Activated CD8-positive, alpha-beta memory T cell treated with anti-CD3 and anti-CD28 coated beads, Interleukin-2, amount 50 U/mL, for 48 hours (primary cell): ENCODE measurements at regions not wholly inside any gene's neighbourhood (a gene's known extent, or its start where the extent isn't known, plus 50 kb on each side); places are given as distances from the start of the nearest gene placed in this dataset.
"Not testable (repeated sequence)": the region's sequence is repeated elsewhere in the genome, so short reads cannot be mapped to it uniquely, and the experiment has no call there.

Source experiments
- DNase-seq: peaks from one replicate; pipeline ENCODE4 v3.0.0-alpha.2; 2020

GRCh38 chr5:116785106-116785505 lies 210.5 kb upstream of the SEMA6A start:
- DNase-seq, result no peak

- DNase-seq, result no peak
These were observed 205.2 kb upstream of the SEMA6A start for GRCh38 chr5:116779846-116780245.

DNA sequence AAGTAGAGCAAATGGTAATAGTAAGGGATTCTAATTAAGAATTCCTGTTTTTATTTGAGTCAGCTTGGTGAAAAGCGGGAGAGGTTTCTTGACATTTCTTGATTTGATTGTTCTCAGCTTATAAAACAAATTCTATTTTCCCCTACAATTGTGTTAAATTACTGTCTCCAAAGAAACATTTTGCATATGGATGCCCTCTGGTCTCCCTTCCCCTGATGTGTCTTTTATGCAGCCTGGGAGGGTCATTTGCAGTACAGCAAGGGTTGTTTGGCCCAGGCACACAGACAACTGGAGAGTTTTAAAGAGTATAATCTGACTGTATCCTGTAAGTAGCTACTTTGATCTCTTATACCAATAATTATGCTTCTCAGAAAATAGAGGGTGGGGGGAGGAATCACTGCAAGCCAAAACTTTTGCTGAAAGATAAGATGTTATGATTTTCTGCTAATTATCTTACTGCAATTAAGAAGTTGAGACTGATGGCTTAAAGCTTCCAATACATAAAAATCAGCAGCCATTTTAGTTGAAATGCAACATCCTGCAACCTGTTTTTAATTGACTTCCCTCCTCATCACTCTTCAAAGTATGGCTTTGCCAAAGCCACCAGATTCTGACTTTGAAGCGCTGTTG lies 204.1 kb upstream of the SEMA6A start:
- no peak for DNase-seq

DNA sequence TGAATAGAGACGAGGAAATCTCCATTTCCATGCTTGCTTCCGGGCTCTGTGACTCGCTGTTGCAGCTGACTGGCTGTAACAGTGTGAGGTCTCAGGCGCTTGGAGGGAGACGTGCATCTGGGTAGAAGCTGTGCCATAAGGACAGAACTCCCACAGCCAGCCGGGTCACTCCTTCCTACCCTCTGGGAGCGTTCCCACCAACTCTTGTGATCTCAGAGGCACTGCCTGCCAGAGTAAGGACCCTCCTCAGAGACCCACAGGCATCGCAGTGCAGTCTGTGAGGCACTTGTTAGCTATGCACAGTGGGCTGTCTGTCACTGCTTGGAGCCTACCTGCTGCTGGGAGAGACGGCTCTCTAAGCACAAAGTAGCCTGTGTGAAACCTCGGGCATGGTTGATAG lies 203.4 kb upstream of the SEMA6A start:
- DNase-seq, result no peak

- no peak for DNase-seq
These were observed 199.3 kb upstream of the SEMA6A start for GRCh38 chr5:116773926-116774325.

GRCh38 chr5:116772806-116773205 lies 198.2 kb upstream of the SEMA6A start:
- no peak for DNase-seq

- DNase-seq, result no peak
These were observed 197.5 kb upstream of the SEMA6A start for GRCh38 chr5:116772152-116772501.

DNA sequence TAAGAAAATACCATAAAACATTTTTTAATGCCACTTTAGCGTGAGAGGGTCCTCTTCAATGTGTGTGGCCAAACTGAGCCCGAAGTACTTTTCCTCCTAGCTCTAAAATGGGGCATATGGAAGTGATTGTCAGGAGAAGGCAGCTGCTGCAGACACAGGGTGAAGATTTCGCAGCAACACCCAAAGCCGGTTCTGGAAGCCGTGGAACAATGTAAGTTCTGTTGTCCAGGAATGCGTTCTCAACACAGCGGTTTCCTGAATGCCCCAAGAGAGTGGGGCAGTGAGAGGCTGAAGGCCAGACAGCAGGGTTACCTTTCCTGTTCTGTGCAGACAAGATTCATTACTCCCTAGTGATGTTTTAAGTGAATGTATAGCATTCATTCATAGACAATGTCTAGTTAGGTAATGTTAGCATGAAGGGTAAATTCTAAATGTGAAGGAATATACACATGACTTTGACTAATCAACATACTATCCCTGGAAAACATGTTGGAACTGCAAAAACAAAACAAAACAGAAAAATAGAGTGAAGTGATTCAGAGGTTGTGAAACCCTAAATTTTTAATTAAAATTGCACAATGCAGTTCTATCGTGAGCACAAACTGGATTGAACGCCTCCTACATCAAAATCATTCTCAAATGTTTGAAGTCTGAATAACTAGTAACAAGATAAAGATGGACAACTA lies 197.0 kb upstream of the SEMA6A start:
- no peak for DNase-seq

GRCh38 chr5:116769953-116770352 lies 195.3 kb upstream of the SEMA6A start:
- DNase-seq, result not testable (repeated sequence)

GRCh38 chr5:116769470-116769869 lies 194.8 kb upstream of the SEMA6A start:
- DNase-seq, result no peak

GRCh38 chr5:116766470-116766947 lies 191.9 kb upstream of the SEMA6A start:
- no peak for DNase-seq

DNA sequence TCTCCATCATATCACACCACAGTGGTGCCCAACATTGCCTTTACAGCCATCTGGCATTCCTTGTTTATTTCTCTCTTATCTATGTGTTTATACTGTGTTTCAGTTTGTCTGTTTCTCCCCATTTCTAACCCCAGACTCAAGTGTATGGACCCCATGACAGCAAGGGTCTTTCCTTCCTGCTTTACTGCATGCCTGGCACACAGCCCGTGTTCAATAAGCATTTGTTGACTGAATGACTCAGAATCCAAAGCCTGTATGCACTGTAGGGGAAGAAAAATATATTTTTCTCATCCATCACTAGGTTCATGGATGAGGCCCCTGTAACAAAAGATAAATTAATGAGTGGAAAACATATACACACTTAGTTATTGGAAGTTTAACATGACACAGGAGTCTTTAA lies 190.8 kb upstream of the SEMA6A start:
- DNase-seq, result no peak

DNA sequence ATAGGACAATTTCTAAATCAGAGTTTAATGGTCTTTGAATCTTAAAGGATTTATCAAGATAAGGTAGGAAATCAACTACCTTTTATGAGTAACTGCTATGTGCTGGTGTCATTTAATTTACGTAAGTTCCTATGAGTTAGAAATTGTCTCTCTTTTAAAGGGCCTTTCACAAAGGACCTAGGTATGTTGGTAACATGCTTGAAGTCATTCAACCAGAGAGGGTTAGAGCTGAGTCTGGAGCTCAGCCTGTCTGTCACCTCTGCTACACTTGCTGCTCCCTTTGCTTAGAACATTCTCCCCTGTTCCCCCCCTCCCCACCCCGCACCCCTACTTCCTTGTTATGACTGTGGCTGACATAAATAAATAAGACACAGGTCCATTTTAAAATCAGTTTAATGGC lies 190.3 kb upstream of the SEMA6A start:
- DNase-seq, result no peak

DNA sequence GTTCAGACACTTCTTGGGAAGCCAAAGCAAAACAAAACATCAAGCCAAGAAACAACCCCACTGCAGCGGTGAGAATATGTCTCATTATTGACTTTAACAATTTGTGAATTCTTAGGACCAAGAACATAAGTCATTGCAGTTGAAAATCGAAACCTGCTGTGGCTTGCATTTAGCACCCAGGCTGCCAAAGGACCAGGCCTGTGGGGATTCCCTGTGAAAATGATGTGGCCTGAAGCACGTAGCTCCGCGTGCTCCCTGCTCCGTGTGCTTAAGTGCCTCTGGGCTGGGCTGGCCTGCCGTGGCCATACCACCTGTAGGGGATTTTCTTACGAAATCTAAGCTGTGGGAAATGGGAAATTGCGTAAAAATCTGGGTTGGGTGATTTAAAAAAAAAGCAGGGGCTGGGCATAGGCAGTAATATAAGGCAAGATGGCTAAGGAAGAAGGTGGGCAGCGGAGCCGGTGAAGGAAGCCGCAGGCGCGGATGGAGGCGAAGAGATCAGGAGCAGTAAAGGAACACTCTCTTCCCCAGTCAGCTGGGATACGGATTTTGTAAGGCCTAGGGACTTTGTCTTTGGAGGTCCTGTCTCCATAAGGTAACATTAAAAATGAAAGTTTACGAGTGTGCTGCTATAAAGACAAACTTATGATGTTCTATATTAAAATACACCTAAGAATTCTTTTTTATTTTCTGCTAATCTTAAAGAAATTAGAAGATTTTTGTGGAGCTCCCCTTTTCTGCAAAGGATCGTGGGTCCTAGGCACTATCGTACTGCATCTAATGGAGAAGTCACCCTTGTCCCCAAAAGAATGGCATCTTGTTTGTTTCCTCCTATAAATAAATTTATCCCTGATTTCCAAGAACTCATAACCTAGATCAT lies 189.6 kb upstream of the SEMA6A start:
- DNase-seq, result no peak

DNA sequence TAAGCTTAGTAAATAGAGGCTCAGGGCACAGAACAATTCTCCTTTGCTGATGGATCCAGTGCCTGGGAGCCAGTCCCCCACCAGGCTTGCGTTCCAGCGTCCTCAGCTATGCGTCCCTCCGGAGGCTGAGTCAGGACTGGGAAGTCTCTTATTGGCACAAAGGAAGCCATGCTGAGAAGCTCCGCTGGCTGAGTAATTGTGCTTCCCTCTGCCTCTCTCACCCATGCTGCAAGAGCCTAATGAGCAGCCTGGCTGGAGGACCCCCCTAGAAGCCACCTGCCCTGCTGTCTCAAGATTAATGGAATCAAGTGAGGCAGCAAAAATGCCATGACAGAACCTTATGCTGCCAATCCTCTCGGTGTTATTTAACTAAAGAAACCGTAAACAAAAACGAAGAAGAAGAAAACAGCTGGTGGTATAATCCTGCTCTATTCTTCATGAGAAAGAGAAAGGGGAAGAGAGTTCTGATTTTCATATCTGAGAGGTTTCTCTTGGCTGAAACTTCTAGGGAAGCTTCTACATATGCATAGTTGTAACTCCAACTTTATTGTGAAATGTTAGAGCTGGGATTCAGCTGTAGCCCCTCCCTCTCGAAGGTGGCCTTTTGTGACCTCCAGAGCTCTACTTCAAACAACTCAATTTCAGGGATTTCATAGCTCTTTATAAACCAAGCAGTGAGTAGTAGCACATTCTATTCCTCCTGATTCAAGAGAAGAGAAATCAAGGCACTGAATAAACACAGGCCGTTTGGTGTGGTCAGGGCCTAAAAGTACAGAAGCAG lies 185.4 kb upstream of the SEMA6A start:
- no peak for DNase-seq

DNA sequence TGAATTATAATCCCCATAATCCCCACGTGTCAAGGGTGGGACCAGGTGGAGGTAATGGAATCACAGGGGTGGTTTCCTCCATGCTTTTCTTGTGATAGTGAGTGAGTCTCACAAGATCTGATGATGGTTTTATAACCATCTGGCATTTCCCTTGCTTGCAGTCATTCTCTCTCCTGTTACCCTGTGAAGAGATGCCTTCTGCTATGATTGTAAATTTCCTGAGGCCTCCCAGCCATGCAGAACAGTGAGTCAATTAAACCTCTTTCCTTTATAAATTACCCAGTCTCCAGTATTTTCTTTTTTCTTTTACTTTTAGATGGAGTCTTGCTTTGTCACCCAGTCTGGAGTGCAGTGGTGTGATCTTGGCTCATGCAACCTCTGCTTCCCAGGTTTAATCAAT lies 182.7 kb upstream of the SEMA6A start:
- no peak for DNase-seq

DNA sequence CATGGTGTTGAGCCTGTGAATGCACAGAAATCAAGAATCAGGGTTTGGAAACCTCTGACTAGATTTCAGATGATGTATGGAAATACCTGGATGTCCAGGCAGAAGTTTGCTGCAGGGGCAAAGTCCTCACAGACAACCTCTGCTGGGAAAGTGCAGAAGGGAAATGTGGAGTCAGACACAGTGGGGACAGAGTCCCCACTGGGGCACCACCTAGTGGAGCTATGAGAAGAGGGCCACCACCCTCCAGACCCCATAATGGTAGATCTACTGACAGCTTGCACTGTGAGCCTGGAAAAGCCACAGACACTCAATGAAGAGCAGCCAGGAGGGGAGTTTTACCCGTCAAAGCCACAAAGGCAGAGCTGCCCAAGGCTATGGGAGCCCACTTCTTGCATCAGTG lies 181.9 kb upstream of the SEMA6A start:
- DNase-seq, result no peak

- no peak for DNase-seq
These were observed 179.9 kb upstream of the SEMA6A start for GRCh38 chr5:116754556-116754955.

GRCh38 chr5:116751684-116752083 lies 177.1 kb upstream of the SEMA6A start:
- DNase-seq, result no peak

DNA sequence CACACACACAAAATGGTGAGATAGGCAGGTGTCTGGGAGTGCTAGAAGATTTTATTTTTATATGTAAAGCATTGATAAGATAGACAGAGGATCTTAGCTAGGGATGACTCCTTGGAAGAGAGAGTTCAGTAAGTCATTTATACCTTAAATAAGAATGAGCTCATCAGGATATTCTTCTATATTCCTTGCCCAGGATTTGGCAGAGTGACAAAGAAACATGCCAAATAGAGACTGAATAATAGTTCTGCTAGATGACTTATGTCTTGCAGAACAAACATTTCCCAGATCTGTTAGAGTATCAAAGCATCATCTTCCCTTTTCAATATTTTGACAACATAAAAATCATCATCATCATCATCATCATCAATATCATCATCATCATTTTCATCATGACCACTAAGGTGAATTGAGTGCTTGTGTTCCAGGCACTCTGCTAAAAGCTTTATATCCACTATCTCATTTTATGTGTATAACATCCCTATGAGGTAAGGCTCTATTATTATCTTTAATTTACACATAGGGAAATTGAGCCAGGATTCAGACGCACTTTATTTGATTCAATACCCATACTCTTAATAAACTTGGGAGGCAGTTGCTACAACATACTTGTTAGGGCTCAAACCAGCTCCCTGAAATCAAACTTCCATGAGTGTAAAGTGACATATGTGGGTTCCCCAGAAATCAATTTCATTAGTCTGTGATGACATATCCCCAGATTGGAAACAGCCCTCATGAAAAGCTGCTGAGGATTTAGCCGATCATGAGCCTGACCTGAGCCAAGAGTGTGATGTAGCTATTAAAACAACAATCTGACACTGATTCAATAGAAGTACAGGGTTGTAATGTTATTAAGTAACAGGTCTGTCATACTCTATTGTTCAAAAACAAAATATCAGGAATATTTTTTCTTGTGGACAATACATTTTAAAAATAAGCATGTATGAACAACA lies 176.3 kb upstream of the SEMA6A start:
- DNase-seq, result no peak

GRCh38 chr5:116747881-116748280 lies 173.3 kb upstream of the SEMA6A start:
- no peak for DNase-seq

- DNase-seq, result no peak
These were observed 172.0 kb upstream of the SEMA6A start for GRCh38 chr5:116746668-116747067.
